Suprapubic skin (tissue), 4 donors: ENCODE measurements at regions not wholly inside any gene's neighbourhood (a gene's known extent, or its start where the extent isn't known, plus 50 kb on each side); places are given as distances from the start of the nearest gene placed in this dataset.

ENCODE experiments used
- POLR2A ChIP-seq, 2 donors: fragments of 450-650 bp; IDR thresholded peaks; one replicate each; pipeline ENCODE4 v1.6.1; 2017; ENCODE audit warnings: antibody characterized with exemption in 2 of 2, mild to moderate bottlenecking in 2 of 2, moderate library complexity in 2 of 2
- POLR2AphosphoS5 ChIP-seq, 3 donors: sonication (generic); formaldehyde crosslinking; IDR thresholded peaks; one replicate each; pipeline ENCODE4 v1.6.1; 2017; ENCODE audit warnings: antibody characterized with exemption in 3 of 3
- TF ChIP-seq, protein P1 (sequence below), 2 donors: fragments of 200-600 bp in 1 of 2; fragments of 450-650 bp in 1 of 2; sonication (generic) in 1 of 2; IDR thresholded peaks; one replicate each; pipeline ENCODE4 v1.5.1; 2016 to 2019; ENCODE audit warnings: antibody characterized with exemption in 2 of 2, mild to moderate bottlenecking in 1 of 2, moderate library complexity in 1 of 2

DNA sequence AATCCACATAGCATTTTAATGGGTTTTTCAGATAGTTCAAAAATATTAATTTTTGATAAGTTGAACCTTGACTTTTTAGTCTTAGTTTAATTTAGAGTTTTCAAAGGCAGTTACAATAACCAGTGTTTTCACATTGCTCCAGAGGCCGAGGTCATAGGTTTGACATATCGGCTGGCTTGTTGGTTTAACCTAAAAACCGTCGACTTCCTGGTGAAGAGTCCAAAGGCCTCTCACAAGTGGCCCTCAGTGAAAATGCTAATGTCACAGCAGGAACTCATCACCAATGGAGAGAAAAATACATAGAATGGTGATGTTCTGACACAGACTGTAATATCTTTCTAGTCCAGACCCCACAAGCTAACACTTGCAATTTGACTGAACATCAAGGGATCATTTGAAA is 642.3 kb downstream of the PLOD2 start:
- TF ChIP-seq POLR2AphosphoS5 (IDR thresholded peaks at IDR 0.05) (no peak), POLR2A (IDR thresholded peaks at IDR 0.05) (no peak)
- TF ChIP-seq, protein P1, sequence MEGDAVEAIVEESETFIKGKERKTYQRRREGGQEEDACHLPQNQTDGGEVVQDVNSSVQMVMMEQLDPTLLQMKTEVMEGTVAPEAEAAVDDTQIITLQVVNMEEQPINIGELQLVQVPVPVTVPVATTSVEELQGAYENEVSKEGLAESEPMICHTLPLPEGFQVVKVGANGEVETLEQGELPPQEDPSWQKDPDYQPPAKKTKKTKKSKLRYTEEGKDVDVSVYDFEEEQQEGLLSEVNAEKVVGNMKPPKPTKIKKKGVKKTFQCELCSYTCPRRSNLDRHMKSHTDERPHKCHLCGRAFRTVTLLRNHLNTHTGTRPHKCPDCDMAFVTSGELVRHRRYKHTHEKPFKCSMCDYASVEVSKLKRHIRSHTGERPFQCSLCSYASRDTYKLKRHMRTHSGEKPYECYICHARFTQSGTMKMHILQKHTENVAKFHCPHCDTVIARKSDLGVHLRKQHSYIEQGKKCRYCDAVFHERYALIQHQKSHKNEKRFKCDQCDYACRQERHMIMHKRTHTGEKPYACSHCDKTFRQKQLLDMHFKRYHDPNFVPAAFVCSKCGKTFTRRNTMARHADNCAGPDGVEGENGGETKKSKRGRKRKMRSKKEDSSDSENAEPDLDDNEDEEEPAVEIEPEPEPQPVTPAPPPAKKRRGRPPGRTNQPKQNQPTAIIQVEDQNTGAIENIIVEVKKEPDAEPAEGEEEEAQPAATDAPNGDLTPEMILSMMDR (IDR thresholded peaks at IDR 0.05): no peak
